Middle frontal gyrus (tissue), 1 donor: ENCODE measurements at regions not wholly inside any gene's neighbourhood (a gene's known extent, or its start where the extent isn't known, plus 50 kb on each side); places are given as distances from the start of the nearest gene placed in this dataset.
"Not testable (repeated sequence)": the region's sequence is repeated elsewhere in the genome, so short reads cannot be mapped to it uniquely, and the experiment has no call there.

Experiments used
- DNase-seq: peaks from one replicate; pipeline ENCODE4 v3.0.0-alpha.2; 2015; ENCODE audit warnings: low spot score; ENCODE audit errors: extremely low spot score

DNA sequence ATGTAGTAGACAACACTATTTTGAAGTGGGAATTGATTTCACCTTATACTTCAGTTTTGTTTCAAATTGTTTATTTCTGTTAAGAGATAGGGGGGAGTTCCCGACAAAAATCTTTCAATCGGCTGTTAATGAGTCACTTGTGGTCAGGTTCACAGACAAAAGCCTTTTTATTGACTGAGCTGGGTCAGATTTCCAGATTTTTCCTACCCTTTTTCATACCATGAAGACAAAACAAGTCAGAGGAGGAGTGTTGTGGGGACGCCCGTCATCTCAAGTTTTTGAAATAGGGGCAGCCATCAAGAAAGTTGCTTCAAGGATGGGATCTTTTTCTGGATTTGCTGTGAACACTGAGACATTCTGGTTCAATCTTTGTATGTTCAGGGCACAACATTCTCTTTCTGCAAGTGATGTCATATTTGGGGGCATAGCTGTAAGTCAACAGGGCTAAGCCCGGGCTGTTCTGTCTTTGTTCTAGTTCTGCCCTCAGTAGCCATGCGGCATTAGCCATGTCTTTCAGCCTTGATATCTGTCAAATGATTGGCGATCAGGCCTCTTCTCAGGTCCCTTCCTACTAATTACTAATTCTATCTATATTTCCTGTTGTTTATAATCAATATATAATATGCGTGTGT, 496.0 kb upstream of the MARCKS start:
- DNase-seq, result no peak

DNA sequence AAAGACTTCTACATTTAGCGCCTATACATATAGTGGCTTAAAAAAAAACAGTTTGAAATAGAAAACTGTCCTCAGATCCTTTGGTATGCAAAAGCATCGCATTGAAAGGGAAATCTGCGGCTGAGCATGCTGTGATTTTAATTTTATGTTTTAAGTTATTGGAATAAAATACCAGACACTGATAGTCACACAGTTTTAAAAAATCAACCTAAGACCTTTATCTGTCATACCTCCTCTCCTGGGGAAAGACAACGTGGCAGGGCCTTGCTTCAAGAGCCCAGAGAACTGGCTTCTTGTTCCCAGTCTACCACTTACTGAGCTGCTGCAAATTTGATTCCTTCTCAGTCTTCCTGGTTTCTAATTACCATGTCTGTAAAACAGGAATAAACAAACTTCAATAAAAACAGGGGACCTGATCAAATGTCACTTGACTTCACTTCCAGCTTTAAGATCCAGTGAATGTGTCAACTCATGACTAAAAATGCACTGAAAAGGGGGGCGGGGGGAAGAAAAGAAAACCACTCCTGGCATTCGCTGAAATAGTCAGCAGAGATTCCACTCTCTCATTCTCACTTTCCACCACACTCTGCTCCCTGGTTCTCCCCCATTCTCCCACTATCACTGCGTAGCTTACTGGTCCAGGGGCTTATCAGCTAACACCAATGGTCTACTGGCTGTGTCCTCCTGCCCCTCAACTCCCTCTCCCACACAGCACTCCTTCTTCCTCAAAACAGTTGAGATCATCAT, 494.7 kb upstream of the MARCKS start:
- DNase-seq, result no peak

DNA sequence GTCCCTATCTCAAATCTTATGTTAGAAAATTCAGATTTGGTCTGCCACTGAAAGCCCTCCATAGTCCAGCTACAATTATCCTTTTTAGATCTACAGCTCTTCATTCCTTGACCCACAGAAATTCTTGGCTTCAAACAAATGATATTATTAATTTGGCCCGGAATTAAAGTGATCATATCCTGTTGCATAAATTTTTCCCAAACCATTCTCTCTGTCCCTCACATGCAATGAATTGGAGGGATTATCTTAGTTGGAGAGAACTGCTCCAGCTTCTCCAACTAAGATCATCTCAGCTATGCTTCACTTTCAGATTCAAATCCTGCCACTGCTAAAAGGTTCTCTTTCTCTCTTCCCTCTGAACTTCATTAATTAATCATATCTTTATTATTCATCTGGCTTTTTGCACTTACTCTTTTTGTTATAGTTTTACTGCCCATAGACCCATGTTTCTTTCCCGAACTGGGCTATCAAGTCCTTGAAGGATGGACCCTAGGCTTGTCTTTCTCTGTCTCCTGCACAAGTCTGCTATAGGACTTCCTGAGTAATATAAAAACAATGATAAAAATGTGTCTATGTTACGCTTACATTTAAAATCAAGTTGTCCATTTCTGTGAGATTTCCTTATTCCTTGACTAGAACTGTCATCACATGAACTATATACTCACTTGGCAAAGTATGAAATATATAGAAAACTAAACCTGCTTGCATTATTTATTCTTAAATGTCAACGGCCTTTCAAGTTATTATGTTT, 493.9 kb upstream of the MARCKS start:
- no peak for DNase-seq

DNA sequence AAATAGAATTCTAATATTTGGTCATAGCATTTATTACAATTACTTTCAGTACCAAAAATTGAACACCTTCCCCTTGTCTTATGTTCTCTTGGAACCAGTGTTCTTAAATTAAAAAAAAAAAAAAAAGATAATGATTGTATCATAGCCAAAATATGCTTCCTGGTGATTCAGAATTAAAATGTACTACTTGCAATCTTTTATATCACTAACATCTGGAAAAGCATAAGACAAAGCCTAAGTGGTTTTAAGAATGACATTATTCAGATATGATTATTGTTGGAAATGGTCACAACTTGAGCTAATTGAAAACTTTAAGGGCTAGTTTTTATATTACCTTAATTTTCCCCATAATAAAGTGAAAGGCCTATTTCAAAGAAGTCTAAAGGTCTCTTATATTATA, 493.3 kb upstream of the MARCKS start:
- no peak for DNase-seq

DNA sequence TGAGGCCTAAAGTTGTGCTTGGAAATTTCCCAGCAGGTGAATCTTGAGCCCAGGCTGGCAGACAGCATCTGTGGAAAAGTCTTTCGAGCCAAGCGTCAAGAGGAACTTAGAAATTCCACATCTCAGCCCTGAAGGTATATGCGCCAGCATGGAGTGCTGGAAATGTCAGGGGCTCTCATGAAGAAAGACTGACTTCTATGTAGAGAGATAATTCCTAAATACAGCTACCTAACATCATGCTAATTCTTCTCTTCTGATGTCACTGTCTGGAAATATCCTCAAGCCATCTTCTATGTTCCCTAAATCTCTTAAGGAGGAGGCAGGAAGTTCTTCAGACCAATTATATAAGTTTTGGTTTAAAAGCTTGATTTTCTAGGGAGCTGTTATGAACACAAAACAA, 492.4 kb upstream of the MARCKS start:
- no peak for DNase-seq

DNA sequence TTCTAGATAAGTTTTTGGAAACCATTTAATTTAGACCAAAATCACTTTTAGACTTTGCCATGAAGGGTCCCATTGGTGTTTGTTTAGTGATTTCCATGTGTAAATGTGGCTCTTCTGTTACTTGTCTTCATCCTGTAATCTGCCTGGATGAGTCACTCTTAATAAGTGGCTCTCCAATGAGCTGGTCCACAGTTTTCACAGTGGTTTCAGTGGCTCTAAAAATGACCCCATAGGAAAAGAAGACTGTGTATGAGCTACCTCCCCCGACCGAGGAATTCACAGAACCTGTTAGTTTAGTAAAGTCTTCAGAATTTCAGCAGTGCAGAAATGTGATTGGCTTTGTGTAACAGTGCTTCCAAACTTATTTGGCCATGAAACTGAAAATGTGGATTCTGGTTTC, 492.0 kb upstream of the MARCKS start:
- DNase-seq, result no peak

DNA sequence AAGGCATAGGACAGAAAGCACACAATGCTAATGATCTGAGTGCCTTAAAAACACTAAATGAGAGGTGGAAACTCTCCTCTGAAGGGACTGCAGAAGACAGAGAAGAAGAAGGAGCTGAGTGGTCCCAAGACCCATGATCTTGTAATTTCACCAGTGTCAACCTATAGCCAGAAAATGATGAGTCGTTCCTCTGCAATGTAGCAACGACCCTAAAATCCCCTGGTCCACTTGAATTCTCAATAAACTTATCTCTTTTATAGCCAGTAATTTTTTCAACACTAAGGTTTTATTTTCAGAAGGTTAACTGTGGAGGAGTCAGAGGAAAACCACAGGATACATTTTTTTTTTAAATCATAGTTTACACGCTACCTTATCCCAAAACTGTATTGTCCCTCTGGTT, 490.6 kb upstream of the MARCKS start:
- DNase-seq, result no peak

DNA sequence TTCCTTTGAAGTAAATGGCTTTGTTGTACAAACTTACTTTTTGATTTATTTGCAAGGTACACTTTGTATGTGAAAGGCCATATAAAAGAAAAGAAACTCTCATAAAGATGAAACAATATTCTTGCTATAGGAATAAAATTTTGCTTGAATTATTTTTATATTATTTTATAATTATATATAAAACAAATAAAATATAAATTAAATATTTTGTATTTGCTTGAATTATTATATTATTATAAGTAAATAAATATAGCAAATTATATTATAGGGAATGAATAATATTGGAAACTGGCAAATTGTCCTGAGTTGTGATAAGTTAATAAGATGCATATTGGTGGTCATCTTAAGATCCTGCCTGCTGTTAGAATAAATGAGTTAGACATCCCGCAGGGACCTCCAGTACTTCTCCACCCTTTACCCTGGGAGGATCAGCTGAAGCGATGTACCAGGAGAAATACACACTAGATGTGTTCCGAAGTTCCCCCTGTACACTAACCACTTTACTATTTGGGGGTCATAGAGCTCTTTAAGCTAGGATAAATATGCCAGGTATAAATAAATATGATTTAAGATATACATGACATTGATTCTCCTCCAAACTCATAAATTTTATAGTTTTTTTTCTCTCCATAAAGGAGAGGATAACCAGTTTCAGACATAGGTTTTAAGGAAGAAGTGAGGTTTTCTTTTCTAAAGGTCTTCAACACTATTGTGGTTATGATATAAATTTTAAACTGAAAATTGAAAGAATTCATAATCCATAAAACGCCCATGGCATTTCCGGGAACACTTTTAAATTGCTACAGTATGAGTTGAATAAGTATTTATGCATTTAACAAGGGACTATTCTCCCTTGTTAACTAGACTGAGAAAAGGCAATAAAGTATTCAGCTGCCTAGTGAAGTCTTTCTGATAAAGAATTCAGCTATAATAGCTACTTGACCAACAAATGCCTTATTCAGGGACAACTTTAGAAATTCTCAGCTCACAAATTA, 486.3 kb upstream of the MARCKS start:
- DNase-seq, result no peak

DNA sequence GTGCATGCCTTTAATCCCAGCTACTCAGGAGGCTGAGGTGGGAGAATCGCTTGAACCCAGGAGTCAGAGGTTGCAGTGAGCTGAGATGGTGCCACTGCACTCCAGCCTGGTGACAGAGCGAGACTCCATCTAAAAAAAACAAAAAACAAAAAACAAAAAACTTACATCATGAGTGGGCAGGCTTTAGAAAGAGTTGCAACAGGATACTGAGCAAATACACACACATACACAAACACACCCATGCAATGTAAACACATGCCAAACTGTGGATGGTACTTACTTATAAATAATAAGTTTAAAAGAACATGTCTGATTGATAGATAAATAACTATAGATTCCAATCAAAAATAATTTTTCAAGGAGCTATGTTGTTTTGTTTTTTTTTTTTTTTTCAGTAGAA, 481.7 kb upstream of the MARCKS start:
- DNase-seq, result not testable (repeated sequence)

DNA sequence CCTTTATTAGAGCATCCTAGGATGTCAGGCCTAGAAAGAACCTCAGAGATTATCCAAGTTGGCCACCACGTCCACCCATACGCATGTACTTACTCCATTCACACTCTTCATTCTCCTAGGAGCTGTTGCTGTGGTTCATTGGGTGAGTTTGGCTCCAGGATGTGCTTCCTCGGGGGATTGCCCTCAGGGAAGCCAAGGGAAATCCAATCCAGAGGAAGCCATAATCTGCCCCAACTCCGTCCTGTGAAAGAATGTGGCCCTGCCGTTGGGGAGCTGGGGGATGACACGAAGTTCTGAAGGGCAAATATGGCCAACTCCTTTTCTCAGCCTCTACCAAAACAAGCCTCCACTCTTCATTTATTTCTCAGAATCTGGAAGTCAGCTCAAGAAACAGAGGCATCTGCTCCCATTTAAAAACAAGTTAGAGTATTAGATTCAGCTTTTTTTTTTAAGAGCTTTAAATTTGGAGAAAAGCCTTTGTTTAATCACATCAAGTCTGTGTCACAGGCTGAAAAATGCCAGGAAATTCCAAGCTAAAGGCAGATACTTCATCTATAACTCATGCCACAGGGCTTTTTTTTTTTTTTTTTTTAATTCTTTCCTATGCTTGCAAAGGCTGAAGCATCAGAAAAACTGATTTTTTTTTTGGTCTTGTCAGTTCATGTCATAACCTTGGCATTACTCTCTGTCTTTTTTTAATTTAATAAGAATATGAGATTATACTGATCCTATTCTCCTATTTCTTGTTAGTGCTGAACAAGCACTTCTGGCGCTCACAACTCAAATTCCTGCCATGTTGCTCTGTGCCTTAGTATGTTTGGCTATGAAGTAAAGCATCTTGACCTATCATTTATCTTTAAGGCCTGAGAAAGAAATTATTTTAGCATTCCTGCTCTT, 480.9 kb upstream of the MARCKS start:
- no peak for DNase-seq

DNA sequence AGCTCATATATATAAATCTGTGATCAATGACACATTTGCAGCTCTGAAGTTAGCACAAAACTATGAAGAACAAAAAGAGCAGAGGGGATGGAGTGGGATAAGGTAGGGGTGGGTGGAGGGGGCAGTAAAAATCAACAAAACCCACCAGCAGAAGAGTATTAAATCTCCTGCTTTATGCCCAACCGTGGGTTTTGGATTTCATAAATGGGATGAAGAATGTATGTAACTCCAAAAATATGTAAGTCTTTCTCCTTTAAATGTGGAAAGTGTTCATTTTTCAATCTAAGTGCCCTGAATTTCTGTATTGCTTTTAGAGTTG, 480.3 kb upstream of the MARCKS start:
- DNase-seq, result no peak

DNA sequence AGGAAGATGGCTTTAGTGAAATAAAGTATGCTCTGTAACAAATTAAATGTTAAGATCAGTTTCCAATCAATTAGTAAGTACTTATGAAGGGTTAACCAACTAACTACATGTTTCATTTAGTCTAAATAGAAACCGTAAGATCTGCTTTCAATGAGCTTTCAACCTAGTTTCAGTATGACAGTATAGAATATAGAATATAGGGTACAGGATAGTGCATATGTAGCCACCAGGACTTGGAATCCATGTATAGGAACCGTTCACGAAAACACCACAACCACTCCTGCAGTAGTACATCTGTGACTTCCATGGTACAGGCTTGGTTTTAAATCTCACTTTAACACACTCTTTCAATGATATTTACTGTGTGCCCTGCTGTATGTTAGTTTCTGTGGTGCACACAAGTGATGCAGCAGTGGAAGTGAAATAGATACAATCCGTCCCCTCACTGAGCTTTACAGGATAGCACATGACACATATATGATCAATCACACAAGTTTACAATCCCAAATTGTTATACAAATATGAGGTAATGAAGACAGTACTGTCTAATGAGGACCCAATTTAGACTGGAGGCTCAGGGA, 479.7 kb upstream of the MARCKS start:
- no peak for DNase-seq

DNA sequence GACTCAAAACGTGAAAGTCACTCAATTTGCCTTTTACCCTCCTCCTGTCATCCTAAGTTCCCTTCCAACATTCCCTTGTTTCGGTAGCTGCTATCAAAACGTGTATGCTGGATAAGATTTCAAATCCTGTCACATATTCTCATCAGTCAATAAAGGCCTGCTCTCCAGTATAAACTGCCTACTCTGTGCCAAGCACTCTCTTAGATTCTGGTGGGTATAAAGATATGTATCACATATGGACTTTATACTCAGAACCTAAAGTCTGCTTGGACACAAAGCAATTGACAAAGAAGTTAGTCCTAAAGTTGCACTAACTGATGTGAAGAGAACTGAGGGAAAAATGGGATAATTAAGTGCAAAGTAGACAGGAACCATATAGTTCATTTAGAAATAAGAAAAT, 476.6 kb upstream of the MARCKS start:
- no peak for DNase-seq

DNA sequence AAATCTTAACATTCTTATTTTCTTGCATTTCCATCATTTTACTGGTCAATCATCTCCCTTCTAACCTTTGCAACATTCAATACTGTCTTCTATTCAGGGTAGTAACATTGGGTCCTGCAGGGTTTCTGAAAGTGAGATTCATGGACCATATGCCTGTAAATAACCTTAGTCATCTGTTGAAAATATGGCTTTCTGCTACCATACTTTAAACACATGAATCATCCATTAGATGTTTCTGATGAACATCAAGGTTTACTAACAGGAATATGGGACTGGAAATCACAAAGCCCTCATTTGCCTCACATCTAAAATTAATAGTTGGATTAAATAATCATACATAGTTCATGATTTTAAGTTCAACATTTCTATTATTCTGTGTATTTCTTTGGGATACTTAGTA, 475.9 kb upstream of the MARCKS start:
- DNase-seq, result no peak

DNA sequence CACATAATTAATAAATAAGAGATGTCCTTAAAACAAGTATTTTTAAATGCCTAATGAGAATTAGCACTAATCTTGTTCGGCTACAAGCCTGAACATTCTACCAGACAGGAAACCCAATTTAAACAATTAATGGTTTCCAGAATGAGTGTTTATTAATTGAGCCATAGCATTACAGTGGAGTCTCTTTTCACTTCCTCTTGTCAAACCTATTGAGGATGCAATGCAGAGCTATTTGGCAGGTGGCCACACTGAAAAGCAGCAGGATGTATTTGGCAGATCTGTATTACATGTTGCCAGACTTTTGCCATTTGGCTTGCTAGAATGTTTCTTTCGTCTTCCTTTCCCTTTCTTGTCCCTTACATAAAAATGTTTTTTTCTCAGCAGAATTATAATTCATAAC, 475.2 kb upstream of the MARCKS start:
- DNase-seq, result no peak

DNA sequence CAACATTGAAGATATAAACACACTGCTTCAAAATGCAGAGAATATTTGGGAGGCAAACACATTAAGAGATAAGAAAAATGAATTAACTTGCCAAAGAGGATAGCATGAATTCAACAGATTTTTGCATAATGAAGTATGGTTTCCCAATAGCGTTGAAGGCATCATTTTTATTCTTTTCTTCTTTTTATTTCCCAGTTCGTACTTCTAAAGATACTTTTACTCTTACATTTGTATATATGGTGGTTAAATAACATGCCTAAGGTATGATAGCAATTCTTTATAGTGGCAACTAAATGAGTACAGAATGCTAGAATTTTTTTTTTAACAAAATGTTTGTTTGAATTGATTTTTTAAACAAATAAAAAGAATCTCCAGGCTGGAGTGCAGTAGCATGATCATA, 473.4 kb upstream of the MARCKS start:
- DNase-seq, result no peak

DNA sequence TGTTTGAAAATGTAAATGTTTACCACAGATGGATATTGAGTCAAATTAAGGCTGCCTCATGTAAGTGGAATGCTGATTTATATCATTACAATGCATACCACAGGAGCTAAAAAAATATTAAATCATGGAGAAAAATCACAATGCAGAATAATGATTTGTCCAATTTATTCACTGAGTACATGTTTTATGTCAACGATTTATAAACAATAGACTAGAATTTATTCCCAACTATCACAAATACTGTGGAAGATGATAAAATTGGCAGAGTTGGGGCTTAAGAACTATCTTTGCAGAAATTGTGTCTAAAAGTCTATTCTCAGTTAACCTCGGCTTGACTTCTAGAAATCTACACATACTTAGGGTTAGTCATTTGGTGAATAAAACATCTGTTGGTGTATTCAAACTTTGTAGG, 472.1 kb upstream of the MARCKS start:
- DNase-seq, result no peak

DNA sequence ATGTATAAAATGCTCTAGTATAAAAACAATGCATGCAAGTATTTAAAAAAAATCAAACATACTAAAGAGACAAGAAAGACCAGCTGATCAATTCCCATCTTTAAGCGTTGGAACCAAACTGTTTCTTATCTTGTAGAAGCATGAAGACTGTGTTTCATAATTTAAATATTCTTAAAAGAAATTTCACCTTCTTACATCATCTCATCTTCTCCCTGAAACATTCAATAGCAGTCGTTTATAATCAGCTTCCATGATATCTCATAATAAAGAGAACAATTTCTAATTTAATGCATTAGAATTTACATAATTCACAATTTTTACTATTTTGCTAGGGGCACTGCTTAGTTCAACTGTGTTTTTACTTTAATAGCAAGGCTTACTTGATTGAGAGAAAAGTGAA, 468.1 kb upstream of the MARCKS start:
- no peak for DNase-seq

DNA sequence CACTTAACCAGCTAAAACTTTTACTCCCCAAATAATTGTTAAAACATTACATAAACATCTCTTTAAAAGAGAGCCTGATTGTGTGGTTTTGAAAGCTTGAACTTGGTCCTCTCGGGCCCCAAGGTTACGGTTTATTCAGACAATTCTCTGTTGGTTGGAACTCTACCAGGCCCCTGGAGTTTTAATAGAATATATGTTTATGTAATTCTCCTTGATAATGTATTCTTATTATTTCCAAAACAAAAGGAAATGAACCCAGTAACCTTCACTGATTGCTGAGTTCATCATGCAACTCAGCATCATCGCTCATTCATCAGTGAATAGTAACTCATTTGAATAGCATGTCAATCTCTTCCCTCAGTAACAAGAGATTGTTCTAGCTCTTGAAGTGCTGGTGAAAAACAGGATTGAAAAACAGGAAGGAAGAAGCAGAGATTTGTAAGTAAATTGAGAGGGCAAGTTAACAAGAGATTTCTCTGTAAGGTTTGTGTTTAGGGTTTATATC, 464.5 kb upstream of the MARCKS start:
- no peak for DNase-seq

DNA sequence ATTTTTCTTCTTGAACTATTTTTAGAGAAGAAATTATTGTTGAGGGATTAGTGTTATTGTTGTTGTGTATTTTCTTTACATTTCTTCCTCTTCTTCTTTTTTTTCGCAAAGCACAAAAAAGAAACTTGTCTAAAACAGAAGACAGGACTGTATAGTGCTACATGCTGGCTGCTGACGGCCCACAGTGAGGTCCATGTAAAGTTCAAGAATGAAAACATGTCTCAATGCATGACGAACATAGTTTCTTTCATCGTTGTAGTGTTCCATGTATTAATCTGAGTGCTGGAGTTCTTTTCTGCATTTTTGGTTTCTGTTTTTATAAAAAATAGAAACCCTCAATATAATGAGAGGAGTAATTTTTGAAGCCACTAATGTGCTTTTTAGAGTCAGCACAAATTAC, 462.9 kb upstream of the MARCKS start:
- no peak for DNase-seq
